ENCODE measurements at regions not wholly inside any gene's neighbourhood (a gene's known extent, or its start where the extent isn't known, plus 50 kb on each side); places are given as distances from the start of the nearest gene placed in this dataset.

GRCh38 chr7:52723606-52724005 is 311.8 kb upstream of the POM121L12 start:
- TF ChIP-seq, protein P1, sequence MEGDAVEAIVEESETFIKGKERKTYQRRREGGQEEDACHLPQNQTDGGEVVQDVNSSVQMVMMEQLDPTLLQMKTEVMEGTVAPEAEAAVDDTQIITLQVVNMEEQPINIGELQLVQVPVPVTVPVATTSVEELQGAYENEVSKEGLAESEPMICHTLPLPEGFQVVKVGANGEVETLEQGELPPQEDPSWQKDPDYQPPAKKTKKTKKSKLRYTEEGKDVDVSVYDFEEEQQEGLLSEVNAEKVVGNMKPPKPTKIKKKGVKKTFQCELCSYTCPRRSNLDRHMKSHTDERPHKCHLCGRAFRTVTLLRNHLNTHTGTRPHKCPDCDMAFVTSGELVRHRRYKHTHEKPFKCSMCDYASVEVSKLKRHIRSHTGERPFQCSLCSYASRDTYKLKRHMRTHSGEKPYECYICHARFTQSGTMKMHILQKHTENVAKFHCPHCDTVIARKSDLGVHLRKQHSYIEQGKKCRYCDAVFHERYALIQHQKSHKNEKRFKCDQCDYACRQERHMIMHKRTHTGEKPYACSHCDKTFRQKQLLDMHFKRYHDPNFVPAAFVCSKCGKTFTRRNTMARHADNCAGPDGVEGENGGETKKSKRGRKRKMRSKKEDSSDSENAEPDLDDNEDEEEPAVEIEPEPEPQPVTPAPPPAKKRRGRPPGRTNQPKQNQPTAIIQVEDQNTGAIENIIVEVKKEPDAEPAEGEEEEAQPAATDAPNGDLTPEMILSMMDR (IDR thresholded peaks at IDR 0.05), result no peak

DNA sequence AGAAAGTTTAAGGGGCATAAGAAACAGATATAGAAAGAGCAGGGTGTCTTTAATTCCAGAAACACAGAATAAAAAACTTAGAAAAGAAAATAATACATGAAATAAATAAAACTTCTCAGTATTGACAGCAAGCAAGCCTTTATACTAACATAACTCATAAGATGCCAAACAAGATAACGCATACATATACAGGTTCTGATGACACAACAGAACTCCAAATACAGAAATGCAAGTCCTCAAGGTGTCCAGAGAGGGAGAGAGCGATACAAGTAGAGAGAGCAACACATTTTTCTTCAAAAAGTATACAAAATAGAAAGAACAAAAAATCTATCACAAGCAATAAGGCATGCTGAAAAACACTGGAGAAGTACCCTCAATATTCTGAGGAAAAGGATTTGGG is 314.6 kb upstream of the POM121L12 start:
- TF ChIP-seq, protein P1 (IDR thresholded peaks at IDR 0.05), result no peak

- TF ChIP-seq, protein P1 (IDR thresholded peaks at IDR 0.05), result no peak
These were observed 315.8 kb upstream of the POM121L12 start for GRCh38 chr7:52719677-52720076.

GRCh38 chr7:52715701-52716100 is 319.7 kb upstream of the POM121L12 start:
- TF ChIP-seq, protein P1 (IDR thresholded peaks at IDR 0.05), result no peak

DNA sequence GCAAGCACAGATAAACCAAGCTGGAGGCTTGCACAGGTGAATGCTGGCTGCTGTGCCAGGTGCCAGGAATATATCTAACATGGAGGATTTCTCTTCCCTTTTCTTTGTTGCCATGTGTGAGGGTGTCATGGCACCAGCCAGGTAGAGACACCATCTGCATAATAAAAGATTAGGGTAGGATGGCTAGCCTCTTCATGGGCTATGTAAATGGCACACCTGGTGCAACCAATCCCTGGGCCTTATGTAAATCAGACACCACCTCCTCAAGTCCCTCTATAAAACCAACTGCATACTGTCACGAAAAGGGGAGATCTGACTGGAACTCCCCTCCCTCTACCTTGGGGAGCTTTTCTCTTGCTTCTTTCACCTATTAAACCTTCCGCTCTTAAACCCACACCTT is 322.5 kb upstream of the POM121L12 start:
- TF ChIP-seq, protein P1 (IDR thresholded peaks at IDR 0.05), result no peak

GRCh38 chr7:52711951-52712350 is 323.5 kb upstream of the POM121L12 start:
- TF ChIP-seq, protein P1 (IDR thresholded peaks at IDR 0.05), result no peak

DNA sequence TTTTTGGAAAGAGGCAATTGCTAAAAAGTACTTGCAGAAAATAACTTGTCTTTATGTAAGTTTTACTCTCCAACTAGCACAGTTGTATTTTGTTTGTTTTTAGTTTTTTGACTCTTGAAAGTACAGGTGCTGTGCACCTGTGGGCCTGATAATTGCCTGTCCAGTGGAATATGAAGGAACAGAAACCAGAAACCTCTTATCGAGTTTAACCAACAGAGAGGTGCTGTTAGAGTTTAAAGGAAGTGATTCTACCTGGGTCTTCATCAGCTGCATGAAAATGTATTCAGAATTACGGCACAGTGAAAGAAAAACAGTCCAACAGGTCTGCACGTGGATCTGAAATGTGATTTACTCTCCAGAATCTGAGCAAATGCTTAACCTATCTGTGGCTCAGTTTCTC is 326.6 kb upstream of the POM121L12 start:
- TF ChIP-seq, protein P1 (IDR thresholded peaks at IDR 0.05), result no peak

GRCh38 chr7:52705768-52706167 is 329.7 kb upstream of the POM121L12 start:
- TF ChIP-seq, protein P1 (IDR thresholded peaks at IDR 0.05), result no peak

All from LNCAP (cell line).